HG03175 (cell line): ENCODE measurements at regions not wholly inside any gene's neighbourhood (a gene's known extent, or its start where the extent isn't known, plus 50 kb on each side); places are given as distances from the start of the nearest gene placed in this dataset.

Experiments
- ATAC-seq: cut with Tn5 transposase; IDR thresholded peaks from one replicate; pipeline ENCODE4 v1.9.1; 2021; ENCODE audit warnings: mild to moderate bottlenecking, moderate library complexity; ENCODE audit not compliant: unreplicated experiment

- ATAC-seq = no peak
Observed at GRCh38 chr10:78687626-78688025, 381.1 kb upstream of the ZMIZ1 start.

- no peak for ATAC-seq
Observed at GRCh38 chr10:78688230-78688900, 380.4 kb upstream of the ZMIZ1 start.

GRCh38 chr10:78688901-78689583 lies 379.7 kb upstream of the ZMIZ1 start:
- no peak for ATAC-seq

- ATAC-seq = no peak
Observed at GRCh38 chr10:78689584-78689935, 379.2 kb upstream of the ZMIZ1 start.

GRCh38 chr10:78690354-78691111 lies 378.2 kb upstream of the ZMIZ1 start:
- ATAC-seq = no peak

GRCh38 chr10:78691301-78692030 lies 377.3 kb upstream of the ZMIZ1 start:
- no peak for ATAC-seq

- ATAC-seq = no peak
Observed at GRCh38 chr10:78692071-78692470, 376.7 kb upstream of the ZMIZ1 start.

- ATAC-seq = no peak
Observed at GRCh38 chr10:78695846-78696245, 372.9 kb upstream of the ZMIZ1 start.

- ATAC-seq = no peak
Observed at GRCh38 chr10:78696791-78697395, 371.9 kb upstream of the ZMIZ1 start.

- no peak for ATAC-seq
Observed at GRCh38 chr10:78699971-78700370, 368.8 kb upstream of the ZMIZ1 start.

- ATAC-seq = no peak
Observed at GRCh38 chr10:78700413-78700812, 368.4 kb upstream of the ZMIZ1 start.

GRCh38 chr10:78700816-78701520 lies 367.8 kb upstream of the ZMIZ1 start:
- no peak for ATAC-seq

GRCh38 chr10:78702186-78702585 lies 366.6 kb upstream of the ZMIZ1 start:
- ATAC-seq = no peak

GRCh38 chr10:78702876-78703275 lies 365.9 kb upstream of the ZMIZ1 start:
- ATAC-seq = no peak

GRCh38 chr10:78703593-78703992 lies 365.2 kb upstream of the ZMIZ1 start:
- ATAC-seq = no peak

- ATAC-seq = no peak
Observed at GRCh38 chr10:78706256-78706655, 362.5 kb upstream of the ZMIZ1 start.

GRCh38 chr10:78706726-78707540 lies 361.8 kb upstream of the ZMIZ1 start:
- no peak for ATAC-seq

GRCh38 chr10:78707745-78708144 lies 361.0 kb upstream of the ZMIZ1 start:
- ATAC-seq = no peak

GRCh38 chr10:78712147-78712546 lies 356.6 kb upstream of the ZMIZ1 start:
- ATAC-seq = no peak

GRCh38 chr10:78713659-78714058 lies 355.1 kb upstream of the ZMIZ1 start:
- no peak for ATAC-seq
